Right hindlimb (tissue), 1 donor: ENCODE measurements at regions not wholly inside any gene's neighbourhood (a gene's known extent, or its start where the extent isn't known, plus 50 kb on each side); places are given as distances from the start of the nearest gene placed in this dataset.

Experiments used
- DNase-seq: peaks from one replicate; pipeline ENCODE4 v3.0.0-alpha.2; 2018

DNA sequence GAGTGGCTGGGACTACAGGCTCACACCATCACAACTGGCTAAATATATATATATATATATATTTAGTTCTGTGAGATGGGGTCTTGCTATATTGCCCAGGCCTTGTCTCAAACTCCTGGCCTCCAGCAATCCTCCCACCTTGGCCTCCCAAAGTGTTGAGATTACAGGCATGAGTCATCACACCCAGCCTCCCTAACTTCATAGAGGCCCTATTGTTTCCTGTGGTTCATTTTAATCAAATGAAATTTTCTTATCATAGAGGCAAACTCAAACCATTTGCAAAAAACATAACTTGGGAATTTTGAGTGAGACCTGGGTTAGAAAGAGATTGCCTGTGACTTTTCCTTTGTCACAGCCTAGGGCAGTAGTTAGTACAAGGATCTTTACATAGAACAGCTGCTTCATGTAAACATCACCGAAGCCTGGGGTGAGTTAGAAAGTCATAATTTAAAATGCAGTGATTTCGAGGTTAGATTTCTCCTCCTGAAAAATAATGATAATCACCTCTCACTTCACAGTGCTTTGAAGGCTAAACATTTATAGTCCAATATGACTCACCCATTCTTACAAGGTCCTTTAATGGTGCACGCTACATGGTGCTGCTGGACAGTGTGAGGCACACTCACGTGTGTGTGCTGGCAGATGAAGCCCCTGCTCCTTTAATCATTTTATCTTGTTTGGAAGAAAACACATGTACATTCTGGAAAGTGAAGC, 188.9 kb downstream of the RHOU start:
- no peak for DNase-seq

DNA sequence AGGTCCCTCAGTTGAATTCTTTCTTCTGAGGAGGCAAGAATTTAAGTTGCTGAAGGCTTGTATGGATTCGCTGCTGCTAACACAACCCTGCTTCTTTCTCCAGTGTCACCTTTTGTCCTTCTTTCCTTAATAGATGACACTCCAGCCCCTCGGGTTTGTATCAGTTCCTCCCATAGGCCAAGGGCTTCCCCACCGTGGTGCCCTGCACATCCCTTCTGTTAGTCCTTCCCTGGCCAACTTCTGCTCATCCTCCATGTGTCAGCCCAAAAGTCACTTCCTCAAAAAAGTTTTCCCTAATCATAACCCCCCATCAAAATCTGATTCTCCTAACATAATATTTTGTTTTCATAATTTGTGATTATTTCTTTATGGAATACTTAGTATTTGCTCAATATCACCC, 190.4 kb downstream of the RHOU start:
- no peak for DNase-seq

- no peak for DNase-seq
These were observed 192.1 kb downstream of the RHOU start for GRCh38 chr1:228927421-228927820.

DNA sequence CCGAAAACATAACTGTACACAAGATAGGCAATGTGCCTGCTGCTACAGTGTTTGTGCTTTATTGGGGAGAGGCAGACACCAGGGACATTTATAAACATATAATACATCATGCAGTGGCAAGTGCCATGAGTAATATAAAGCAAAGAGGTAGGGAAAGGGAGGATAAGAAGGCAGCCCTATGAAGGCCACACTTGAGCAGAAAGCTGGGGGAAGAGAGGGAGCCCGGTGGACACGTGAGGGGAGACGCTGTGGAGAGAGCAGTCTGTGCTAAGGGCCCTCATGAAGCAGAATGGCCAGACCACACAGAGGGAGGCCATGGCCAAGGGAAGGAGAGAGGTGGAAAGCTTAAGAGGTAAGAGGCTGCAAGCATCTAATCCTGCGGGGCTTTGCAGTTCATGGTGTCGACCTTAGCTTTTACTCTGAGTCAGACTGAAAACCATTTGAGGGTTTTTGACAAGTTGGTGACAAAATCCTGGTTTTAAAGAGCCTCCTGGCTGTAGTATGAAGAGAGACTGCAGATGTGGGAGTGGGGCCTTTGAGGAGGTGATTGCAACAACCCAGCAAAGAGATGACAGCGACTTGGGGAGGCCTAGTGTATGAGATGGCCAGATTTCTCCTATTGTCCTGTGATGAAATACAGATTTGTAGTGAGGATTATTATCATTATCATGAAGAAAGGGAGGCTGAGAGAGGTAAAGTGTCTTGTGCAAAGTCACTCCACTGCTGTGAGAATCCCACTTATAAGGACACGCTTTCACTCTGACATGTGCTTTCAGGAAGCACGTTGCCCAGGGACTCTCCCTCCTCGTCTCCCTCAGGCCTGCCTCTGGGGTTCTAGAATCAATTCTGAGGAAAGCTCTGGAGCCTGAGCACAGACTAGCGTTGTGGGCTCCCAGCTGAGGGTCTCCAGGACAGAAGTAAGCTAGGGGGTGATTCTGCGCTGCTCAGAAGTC, 192.9 kb downstream of the RHOU start:
- DNase-seq = no peak

GRCh38 chr1:228929476-228930027, 194.3 kb downstream of the RHOU start:
- no peak for DNase-seq

- DNase-seq = no peak
These were observed 195.2 kb downstream of the RHOU start for GRCh38 chr1:228930479-228930957.

GRCh38 chr1:228933753-228934152, 198.5 kb downstream of the RHOU start:
- no peak for DNase-seq

DNA sequence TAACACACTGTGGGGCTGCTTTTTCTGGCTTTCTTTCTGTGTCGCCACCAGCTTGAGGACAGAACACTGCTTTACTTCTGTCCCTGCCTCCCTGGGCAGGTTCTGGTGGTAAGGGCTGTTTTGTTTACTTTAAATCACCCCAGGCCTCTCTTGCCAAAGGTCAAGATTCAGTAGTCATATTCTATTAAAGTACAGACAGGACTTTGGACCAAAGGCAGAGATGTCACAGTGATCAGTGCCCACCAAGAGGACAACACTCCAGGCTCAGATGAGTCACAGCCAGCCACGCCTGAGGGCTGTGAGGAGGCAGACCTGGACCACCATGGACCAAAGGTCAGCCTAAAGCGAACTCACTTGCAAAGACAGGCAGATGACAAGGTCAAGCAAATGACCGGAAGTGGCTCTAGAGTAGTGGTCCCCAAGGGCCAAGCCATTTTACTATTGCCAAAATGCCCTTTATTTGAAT, 200.0 kb downstream of the RHOU start:
- no peak for DNase-seq

DNA sequence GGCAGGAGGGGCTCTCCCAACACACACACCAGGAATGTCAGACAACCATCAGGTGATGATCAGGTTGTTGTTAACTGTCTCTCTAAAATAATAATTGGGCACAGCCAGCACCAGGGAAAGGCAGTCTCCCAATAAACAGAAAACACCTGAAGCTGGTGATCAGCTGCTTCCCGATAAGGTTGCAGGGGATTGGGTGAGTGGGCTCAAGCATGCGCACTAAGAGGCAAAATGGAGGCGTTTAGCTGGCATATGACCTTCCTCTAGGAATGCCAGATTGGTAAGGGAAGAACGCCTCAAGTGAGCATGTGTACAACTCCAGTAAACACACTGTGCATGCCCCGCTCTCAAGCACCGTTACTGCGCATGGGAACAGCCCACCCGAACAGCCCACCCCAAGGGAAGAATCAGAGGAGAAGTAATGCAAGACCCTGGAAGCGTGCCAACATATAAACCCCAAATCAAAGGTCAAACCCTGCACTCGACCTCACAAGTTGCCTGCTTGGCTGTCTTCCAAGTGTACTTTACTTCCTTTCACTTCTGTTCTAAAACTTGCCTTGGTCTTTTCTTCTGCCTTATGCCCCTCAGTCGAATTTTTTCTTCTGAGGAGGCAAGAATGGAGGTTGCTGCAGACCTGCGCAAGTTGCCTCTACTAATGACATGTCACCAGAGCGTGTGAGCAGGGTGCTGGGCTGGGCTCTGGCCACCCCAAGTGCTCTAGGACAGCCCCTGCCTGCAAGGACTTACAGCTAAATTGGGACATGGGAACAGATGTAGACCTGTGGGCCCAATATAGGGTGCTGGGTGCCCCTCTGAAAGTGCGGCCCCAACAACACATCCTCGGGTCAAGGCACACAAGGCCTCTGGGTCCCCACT, 200.8 kb downstream of the RHOU start:
- DNase-seq = no peak

DNA sequence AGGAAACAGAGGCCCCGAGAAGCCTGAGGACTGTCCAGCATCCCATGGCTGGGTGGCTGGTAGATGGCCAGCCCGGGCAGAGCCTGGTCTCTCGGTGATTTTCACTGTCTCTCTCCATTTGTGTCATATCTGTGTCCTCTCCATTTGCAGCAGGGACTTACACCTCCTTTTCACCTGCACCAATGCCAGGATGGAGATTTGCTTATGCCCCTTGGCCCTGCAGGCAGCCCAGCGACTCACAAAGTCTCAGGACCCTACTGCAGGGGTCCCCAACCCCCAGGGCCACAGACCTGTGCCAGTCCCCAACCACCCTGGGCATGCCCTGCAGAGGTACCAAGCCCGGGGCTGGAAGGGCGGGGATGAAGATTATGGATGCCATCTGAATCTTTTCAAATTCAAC, 201.6 kb downstream of the RHOU start:
- no peak for DNase-seq

- DNase-seq = no peak
These were observed 202.1 kb downstream of the RHOU start for GRCh38 chr1:228937351-228937750.

- DNase-seq = peak; percentile 55
These were observed 202.7 kb downstream of the RHOU start for GRCh38 chr1:228937851-228938536.

- DNase-seq = peak; percentile 44
These were observed 203.2 kb downstream of the RHOU start for GRCh38 chr1:228938537-228938901.

- DNase-seq = no peak
These were observed 203.9 kb downstream of the RHOU start for GRCh38 chr1:228939001-228939691.

DNA sequence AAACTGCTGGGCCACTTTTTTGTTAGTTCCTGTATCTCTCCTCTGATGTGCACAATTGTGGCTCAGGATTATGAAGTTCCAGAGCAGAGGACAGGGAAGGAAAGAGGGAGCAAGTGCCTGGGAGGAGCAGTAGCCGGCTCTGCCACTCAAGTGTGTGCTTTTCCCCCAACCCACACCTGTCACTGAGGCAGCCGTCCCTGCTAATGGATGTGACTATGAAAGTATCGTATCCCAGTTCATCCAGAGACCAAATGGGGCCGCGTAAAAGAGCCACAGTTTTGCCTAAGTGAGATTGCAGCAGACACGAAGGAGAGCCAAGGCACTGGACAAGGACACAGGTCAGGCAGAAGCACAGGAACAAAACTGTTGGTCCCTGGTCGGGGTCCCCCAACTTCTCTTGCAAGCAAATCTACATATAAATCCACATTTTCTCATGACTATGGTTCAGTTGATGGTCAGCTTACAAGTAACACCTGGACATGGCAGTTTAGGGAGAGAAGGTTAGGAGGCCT, 204.7 kb downstream of the RHOU start:
- no peak for DNase-seq

GRCh38 chr1:228940526-228940925, 205.2 kb downstream of the RHOU start:
- DNase-seq = no peak

DNA sequence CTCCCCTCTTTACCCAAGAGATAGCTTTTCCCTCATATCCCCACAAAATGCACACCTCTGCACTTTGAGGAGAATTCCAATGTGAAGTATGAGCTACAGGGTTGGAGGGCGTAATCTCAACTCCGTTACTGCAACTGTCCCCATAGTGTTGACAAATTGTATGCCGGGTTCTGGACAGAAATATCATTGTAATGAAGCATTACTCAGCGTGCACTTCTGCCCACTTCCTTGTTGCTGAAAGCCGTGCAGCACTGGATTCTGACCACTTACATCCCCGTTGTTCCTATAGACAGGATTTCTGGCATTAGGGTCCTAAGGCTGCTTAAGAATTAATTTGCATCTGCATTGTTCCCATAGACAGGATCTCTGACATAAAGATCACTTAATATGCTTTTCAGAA, 205.6 kb downstream of the RHOU start:
- no peak for DNase-seq

- no peak for DNase-seq
These were observed 206.4 kb downstream of the RHOU start for GRCh38 chr1:228941666-228942065.

GRCh38 chr1:228943436-228943835, 208.2 kb downstream of the RHOU start:
- no peak for DNase-seq

DNA sequence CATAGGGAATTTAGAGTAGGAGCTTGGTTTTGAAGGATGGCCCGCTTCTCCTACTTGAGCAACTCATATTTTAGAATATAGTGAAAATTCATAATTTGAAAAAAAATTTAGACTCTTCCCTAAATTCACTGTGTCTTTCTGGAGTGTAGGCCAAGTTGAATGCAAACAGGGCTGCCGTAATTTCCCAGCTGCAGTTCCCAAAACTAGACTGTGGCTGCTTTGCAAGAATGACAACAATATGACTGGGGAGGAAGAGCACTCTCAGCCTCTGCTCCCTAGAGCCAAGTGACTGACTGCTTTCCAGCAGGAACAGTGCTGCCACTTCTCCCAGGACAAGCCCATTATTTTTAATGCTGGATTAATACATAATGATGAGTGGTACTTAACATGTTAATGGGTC, 209.0 kb downstream of the RHOU start:
- no peak for DNase-seq

DNA sequence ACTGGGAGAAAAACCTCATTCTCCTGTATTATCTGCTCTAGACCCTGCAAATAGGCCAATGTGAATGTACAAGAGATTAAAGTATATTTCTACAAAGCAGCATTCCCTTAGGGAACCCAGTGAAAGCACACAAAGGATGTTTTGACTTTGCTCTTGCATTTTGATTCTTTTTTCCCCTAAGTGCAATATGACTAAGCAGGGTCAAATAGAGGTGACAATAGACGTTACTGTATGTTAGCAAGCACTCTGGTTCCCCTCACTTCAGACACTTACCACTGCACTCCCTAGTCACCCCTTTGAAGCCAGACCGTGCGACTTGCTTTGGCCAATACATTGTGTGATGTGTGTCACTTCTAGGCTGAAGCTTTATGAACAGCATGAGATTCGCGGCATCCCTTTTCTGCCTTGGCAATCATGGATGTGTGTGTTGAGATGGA, 209.7 kb downstream of the RHOU start:
- DNase-seq = no peak
